OCI-LY3 (cell line): ENCODE measurements at regions not wholly inside any gene's neighbourhood (a gene's known extent, or its start where the extent isn't known, plus 50 kb on each side); places are given as distances from the start of the nearest gene placed in this dataset.
"Not testable (repeated sequence)": the region's sequence is repeated elsewhere in the genome, so short reads cannot be mapped to it uniquely, and the experiment has no call there.

Experiments
- EZH2phosphoT487 ChIP-seq: fragments of 200-600 bp; shearing (Covaris generic); IDR thresholded peaks from 2 replicates; pipeline ENCODE4 v1.6.1; 2018; ENCODE audit warnings: antibody characterized with exemption, mixed run types, low read depth
- TF ChIP-seq, protein P1 (sequence below): fragments of 200-600, 300-600 bp; sonication (generic); IDR thresholded peaks from 2 replicates; pipeline ENCODE4 v1.5.1; 2014; ENCODE audit warnings: antibody characterized with exemption, low read length, low read depth

- TF ChIP-seq, protein P1, sequence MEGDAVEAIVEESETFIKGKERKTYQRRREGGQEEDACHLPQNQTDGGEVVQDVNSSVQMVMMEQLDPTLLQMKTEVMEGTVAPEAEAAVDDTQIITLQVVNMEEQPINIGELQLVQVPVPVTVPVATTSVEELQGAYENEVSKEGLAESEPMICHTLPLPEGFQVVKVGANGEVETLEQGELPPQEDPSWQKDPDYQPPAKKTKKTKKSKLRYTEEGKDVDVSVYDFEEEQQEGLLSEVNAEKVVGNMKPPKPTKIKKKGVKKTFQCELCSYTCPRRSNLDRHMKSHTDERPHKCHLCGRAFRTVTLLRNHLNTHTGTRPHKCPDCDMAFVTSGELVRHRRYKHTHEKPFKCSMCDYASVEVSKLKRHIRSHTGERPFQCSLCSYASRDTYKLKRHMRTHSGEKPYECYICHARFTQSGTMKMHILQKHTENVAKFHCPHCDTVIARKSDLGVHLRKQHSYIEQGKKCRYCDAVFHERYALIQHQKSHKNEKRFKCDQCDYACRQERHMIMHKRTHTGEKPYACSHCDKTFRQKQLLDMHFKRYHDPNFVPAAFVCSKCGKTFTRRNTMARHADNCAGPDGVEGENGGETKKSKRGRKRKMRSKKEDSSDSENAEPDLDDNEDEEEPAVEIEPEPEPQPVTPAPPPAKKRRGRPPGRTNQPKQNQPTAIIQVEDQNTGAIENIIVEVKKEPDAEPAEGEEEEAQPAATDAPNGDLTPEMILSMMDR, result not testable (repeated sequence)
- TF ChIP-seq EZH2phosphoT487, result not testable (repeated sequence)
Measured at GRCh38 chr6:167239470-167239869, 51.6 kb upstream of the UNC93A start.
